ENCODE measurements at regions not wholly inside any gene's neighbourhood (a gene's known extent, or its start where the extent isn't known, plus 50 kb on each side); places are given as distances from the start of the nearest gene placed in this dataset.

- no peak overlapping the region for H2BK120ac ChIP-seq (replicated peaks; ENCODE audit: low read depth, low read length)
- no peaks in the 10 kb centered on the region for H3K23me2 ChIP-seq (ENCODE audit: low read depth, low read length)
- H3K27ac ChIP-seq (ENCODE audit: low read depth, low read length), result no peak overlapping the region
- H2BK15ac ChIP-seq (ENCODE audit: low read length), result no peak overlapping the region
- H3K9ac ChIP-seq (replicated peaks in 1 of 4; ENCODE audit: extremely low read depth in 1 of 4, low read depth in 3 of 4, low read length in 3 of 4), result no peak overlapping the region
- H4K5ac ChIP-seq (ENCODE audit: insufficient read length, low read depth, low read length), result no peak overlapping the region
- no peak overlapping the region for H3K18ac ChIP-seq (ENCODE audit: extremely low read depth, low read length)
- H3K4me1 ChIP-seq (replicated peaks in 1 of 4; ENCODE audit: control insufficient read depth in 3 of 4, insufficient read depth in 4 of 4, low read length in 3 of 4), result no peaks in the 10 kb centered on the region
- H2BK5ac ChIP-seq (ENCODE audit: low read depth, low read length), result no peak overlapping the region
- no peak overlapping the region for H3K4me3 ChIP-seq (ENCODE audit: extremely low read depth in 1 of 4, insufficient read depth in 2 of 4, low read depth in 3 of 4, low read length in 4 of 4)
- H3K56ac ChIP-seq (replicated peaks; ENCODE audit: insufficient read length, low read depth, low read length), result no peak overlapping the region
- POLR2A ChIA-PET (ENCODE audit: partially characterized antibody), result no interaction called here
- no peak overlapping the region for H2AK5ac ChIP-seq (ENCODE audit: low read depth, low read length)
- H2AFZ ChIP-seq (ENCODE audit: low read length), result no peak overlapping the region
- H2BK12ac ChIP-seq (ENCODE audit: low read depth, low read length), result no peak overlapping the region
- no peaks in the 10 kb centered on the region for H3K79me2 ChIP-seq (ENCODE audit: control insufficient read depth in 1 of 2, insufficient read depth in 2 of 2, low read length in 2 of 2)
- no peak overlapping the region for H2BK20ac ChIP-seq (ENCODE audit: low read length)
- no peaks in the 10 kb centered on the region for H4K20me1 ChIP-seq (replicated peaks in 1 of 2; ENCODE audit: control insufficient read depth in 1 of 2, insufficient read depth in 2 of 2, low read length in 2 of 2)
- CTCF ChIA-PET (ENCODE audit: partially characterized antibody), result interaction anchor here (1.5 kb wide), 2 partner anchors 8 to 10 kb away, joined by 4 to 6 read pairs; no protein-coding TSS in a partner anchor
- no peak overlapping the region for H3K4ac ChIP-seq (replicated peaks; ENCODE audit: insufficient read length, low read depth, low read length)
- no peak overlapping the region for H3K23ac ChIP-seq (ENCODE audit: insufficient read length)
- no peak for DNase-seq (ENCODE audit: low read depth in 1 of 2, low spot score in 2 of 2)
- H4K91ac ChIP-seq (replicated peaks; ENCODE audit: insufficient read length, low read length), result no peak overlapping the region
- H3K79me1 ChIP-seq (ENCODE audit: low read depth, low read length), result no peaks in the 10 kb centered on the region
- no peaks in the 10 kb centered on the region for H3K9me3 ChIP-seq (ENCODE audit: insufficient read depth in 2 of 2, low read depth in 1 of 2, low read length in 1 of 2)
- H3K14ac ChIP-seq (ENCODE audit: insufficient read length), result no peak overlapping the region
- H3K27me3 ChIP-seq (replicated peaks in 1 of 4; ENCODE audit: control insufficient read depth in 3 of 4, extremely low read depth in 1 of 4, insufficient read depth in 3 of 4, low read length in 3 of 4), result no peaks in the 10 kb centered on the region; a peak in 1 of 7 replicates
- H4K8ac ChIP-seq (ENCODE audit: extremely low read depth, insufficient read depth, low read length), result no peak overlapping the region
- no peaks in the 10 kb centered on the region for H3K36me3 ChIP-seq (ENCODE audit: control insufficient read depth in 2 of 4, insufficient read depth in 4 of 4, low read length in 3 of 4)
- no peak overlapping the region for H3K4me2 ChIP-seq (ENCODE audit: insufficient read depth in 1 of 2, low read depth in 2 of 2, low read length in 2 of 2)
- FAIRE-seq, result no peak
- WGBS, 2 experiments (ENCODE audit: extremely low coverage in 1 of 2, insufficient coverage in 1 of 2, insufficient read length in 1 of 2, insufficient replicate concordance in 2 of 2, low coverage in 1 of 2, low lambda C conversion rate in 2 of 2, missing lambda C conversion rate in 1 of 2), result 93% methylated on average over 1 of the region's 1 CpG; no CpG with 5 or more reads in 1 of the 2 experiments
- TF ChIP-seq KDM4A (IDR thresholded peaks at IDR 0.05; ENCODE audit: low read depth, low read length, severe bottlenecking), result no peak
- no peak for TF ChIP-seq HDAC2 (IDR thresholded peaks at IDR 0.05; ENCODE audit: borderline replicate concordance in 1 of 2, low read depth in 2 of 2, low read length in 2 of 2)
- TF ChIP-seq TBP (IDR thresholded peaks at IDR 0.05; ENCODE audit: low read depth, low read length), result no peak
Observed at GRCh38 chr2:106294182-106294581, 100.1 kb upstream of the UXS1 start.
